ENCODE measurements at regions not wholly inside any gene's neighbourhood (a gene's known extent, or its start where the extent isn't known, plus 50 kb on each side); places are given as distances from the start of the nearest gene placed in this dataset.

- H3K27me3 Mint-ChIP-seq (ENCODE audit: low read depth, unreplicated experiment), result peaks cover 40% of the 10 kb centered on the region
- Histone ChIP-seq H3K4me3 (ENCODE audit: insufficient read depth, low read depth, low read length) (no peak overlapping the region), H3K36me3 (ENCODE audit: insufficient read depth, low read length) (no peaks in the 10 kb centered on the region), H3K79me2 (ENCODE audit: insufficient read depth, low read length) (no peaks in the 10 kb centered on the region), H3K4me2 (ENCODE audit: low read length) (no peak overlapping the region), H4K20me1 (ENCODE audit: insufficient read depth, low read length) (no peaks in the 10 kb centered on the region), H3K27me3 (ENCODE audit: insufficient read depth, low read length) (peaks cover 11% of the 10 kb centered on the region), H3K27ac (ENCODE audit: low read depth, low read length) (no peak overlapping the region), H3K9me3 (ENCODE audit: insufficient read depth, low read depth, low read length) (no peaks in the 10 kb centered on the region), H3K9ac (ENCODE audit: low read length) (no peak overlapping the region), H3K4me1 (ENCODE audit: insufficient read depth, low read length) (peaks cover 13% of the 10 kb centered on the region), H2AFZ (ENCODE audit: low read depth, low read length) (no peak overlapping the region)
- H3K27ac Mint-ChIP-seq (ENCODE audit: unreplicated experiment), result no peak overlapping the region
- H3K4me3 Mint-ChIP-seq (ENCODE audit: unreplicated experiment), result no peak overlapping the region
- FAIRE-seq, result no peak
- no peaks in the 10 kb centered on the region for H3K36me3 Mint-ChIP-seq (ENCODE audit: low read depth, unreplicated experiment)
- no peaks in the 10 kb centered on the region for H3K9me3 Mint-ChIP-seq (ENCODE audit: unreplicated experiment)
- DNase-seq (ENCODE audit: low read depth), result no peak
- H3K4me1 Mint-ChIP-seq (ENCODE audit: low read depth, unreplicated experiment), result peaks cover 2% of the 10 kb centered on the region
- TF ChIP-seq CTCF (IDR thresholded peaks at IDR 0.05; ENCODE audit: insufficient read depth, low read depth, low read length), result no peak
- TF ChIP-seq EZH2 (IDR thresholded peaks at IDR 0.05; ENCODE audit: insufficient read depth, low read length), result no peak
Observed at GRCh38 chr14:101704140-101704539, 57.4 kb upstream of the PPP2R5C start.

- peak overlapping the region; percentile 59 for H3K4me2 ChIP-seq (ENCODE audit: low read length)
- H3K9me3 ChIP-seq (ENCODE audit: insufficient read depth, low read depth, low read length), result no peaks in the 10 kb centered on the region
- H2AFZ ChIP-seq (ENCODE audit: low read depth, low read length), result peak overlapping the region; percentile 92
- H3K27ac Mint-ChIP-seq (ENCODE audit: unreplicated experiment), result no peak overlapping the region
- H3K27me3 ChIP-seq (ENCODE audit: insufficient read depth, low read length), result peaks cover 11% of the 10 kb centered on the region
- H3K4me1 ChIP-seq (ENCODE audit: insufficient read depth, low read length), result peaks cover 13% of the 10 kb centered on the region
- no peaks in the 10 kb centered on the region for H3K79me2 ChIP-seq (ENCODE audit: insufficient read depth, low read length)
- peaks cover 29% of the 10 kb centered on the region for H3K27me3 Mint-ChIP-seq (ENCODE audit: low read depth, unreplicated experiment)
- H3K4me1 Mint-ChIP-seq (ENCODE audit: low read depth, unreplicated experiment), result peaks cover 2% of the 10 kb centered on the region
- H4K20me1 ChIP-seq (ENCODE audit: insufficient read depth, low read length), result no peaks in the 10 kb centered on the region
- H3K36me3 ChIP-seq (ENCODE audit: insufficient read depth, low read length), result no peaks in the 10 kb centered on the region
- no peaks in the 10 kb centered on the region for H3K36me3 Mint-ChIP-seq (ENCODE audit: low read depth, unreplicated experiment)
- DNase-seq (ENCODE audit: low read depth), result peak; percentile 10
- peak overlapping the region; percentile 8 for H3K9ac ChIP-seq (ENCODE audit: low read length)
- no peak for FAIRE-seq
- H3K4me3 Mint-ChIP-seq (ENCODE audit: unreplicated experiment), result no peak overlapping the region
- H3K9me3 Mint-ChIP-seq (ENCODE audit: unreplicated experiment), result peaks cover 2% of the 10 kb centered on the region
- TF ChIP-seq EZH2 (IDR thresholded peaks at IDR 0.05; ENCODE audit: insufficient read depth, low read length) (peak; percentile 48), CTCF (IDR thresholded peaks at IDR 0.05; ENCODE audit: insufficient read depth, low read depth, low read length) (no peak)
- H3K27ac ChIP-seq (ENCODE audit: low read depth, low read length), result no peak overlapping the region
- peak overlapping the region; percentile 17 for H3K4me3 ChIP-seq (ENCODE audit: insufficient read depth, low read depth, low read length)
Observed at GRCh38 chr14:101705733-101706508, 55.6 kb upstream of the PPP2R5C start.

- Histone ChIP-seq H2AFZ (ENCODE audit: low read depth, low read length) (peak overlapping the region; percentile 92), H3K27me3 (ENCODE audit: insufficient read depth, low read length) (peaks cover 8% of the 10 kb centered on the region), H3K4me3 (ENCODE audit: insufficient read depth, low read depth, low read length) (no peak overlapping the region), H3K4me2 (ENCODE audit: low read length) (no peak overlapping the region), H3K9ac (ENCODE audit: low read length) (peak overlapping the region; percentile 8), H4K20me1 (ENCODE audit: insufficient read depth, low read length) (no peaks in the 10 kb centered on the region), H3K9me3 (ENCODE audit: insufficient read depth, low read depth, low read length) (no peaks in the 10 kb centered on the region), H3K36me3 (ENCODE audit: insufficient read depth, low read length) (no peaks in the 10 kb centered on the region), H3K4me1 (ENCODE audit: insufficient read depth, low read length) (peaks cover 13% of the 10 kb centered on the region), H3K79me2 (ENCODE audit: insufficient read depth, low read length) (no peaks in the 10 kb centered on the region), H3K27ac (ENCODE audit: low read depth, low read length) (no peak overlapping the region)
- H3K27ac Mint-ChIP-seq (ENCODE audit: unreplicated experiment), result no peak overlapping the region
- no peak for FAIRE-seq
- peaks cover 2% of the 10 kb centered on the region for H3K9me3 Mint-ChIP-seq (ENCODE audit: unreplicated experiment)
- no peak for DNase-seq (ENCODE audit: low read depth)
- peaks cover 2% of the 10 kb centered on the region for H3K4me1 Mint-ChIP-seq (ENCODE audit: low read depth, unreplicated experiment)
- peaks cover 28% of the 10 kb centered on the region for H3K27me3 Mint-ChIP-seq (ENCODE audit: low read depth, unreplicated experiment)
- H3K36me3 Mint-ChIP-seq (ENCODE audit: low read depth, unreplicated experiment), result no peaks in the 10 kb centered on the region
- TF ChIP-seq EZH2 (IDR thresholded peaks at IDR 0.05; ENCODE audit: insufficient read depth, low read length) (no peak), CTCF (IDR thresholded peaks at IDR 0.05; ENCODE audit: insufficient read depth, low read depth, low read length) (no peak)
- H3K4me3 Mint-ChIP-seq (ENCODE audit: unreplicated experiment), result no peak overlapping the region
Observed at GRCh38 chr14:101706509-101707067, 54.9 kb upstream of the PPP2R5C start.

Measured in astrocyte (in vitro differentiated cells and primary cell).